SIG-M5 treated with dmso at 0.1 percent for 504 hours (cell line): ENCODE measurements at regions not wholly inside any gene's neighbourhood (a gene's known extent, or its start where the extent isn't known, plus 50 kb on each side); places are given as distances from the start of the nearest gene placed in this dataset.

Experiments used
- DNase-seq: peaks from one replicate; lab custom pipeline; 2025; ENCODE audit not compliant: unreplicated experiment; lab: John Stamatoyannopoulos, UW

DNA sequence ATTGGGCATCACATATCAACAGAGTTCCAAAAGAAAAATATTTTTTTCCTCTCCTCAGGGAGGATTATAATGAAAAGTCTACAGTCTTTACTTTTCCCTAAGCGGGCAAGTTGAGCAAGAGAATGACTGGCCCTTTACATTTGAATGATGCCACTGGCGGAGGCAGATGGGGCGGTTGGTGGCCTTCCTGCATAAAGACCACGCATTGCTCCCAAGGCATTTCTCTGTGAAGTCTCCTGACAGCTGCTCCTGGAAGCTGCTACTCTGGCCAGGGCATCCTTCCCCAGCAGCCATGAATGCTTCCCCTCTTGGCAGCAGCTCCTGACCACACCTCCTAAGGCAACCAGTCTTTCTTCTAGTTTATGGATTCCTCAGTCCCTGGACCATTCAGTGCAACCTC, 161.1 kb upstream of the RRP15 start:
- DNase-seq: no peak

DNA sequence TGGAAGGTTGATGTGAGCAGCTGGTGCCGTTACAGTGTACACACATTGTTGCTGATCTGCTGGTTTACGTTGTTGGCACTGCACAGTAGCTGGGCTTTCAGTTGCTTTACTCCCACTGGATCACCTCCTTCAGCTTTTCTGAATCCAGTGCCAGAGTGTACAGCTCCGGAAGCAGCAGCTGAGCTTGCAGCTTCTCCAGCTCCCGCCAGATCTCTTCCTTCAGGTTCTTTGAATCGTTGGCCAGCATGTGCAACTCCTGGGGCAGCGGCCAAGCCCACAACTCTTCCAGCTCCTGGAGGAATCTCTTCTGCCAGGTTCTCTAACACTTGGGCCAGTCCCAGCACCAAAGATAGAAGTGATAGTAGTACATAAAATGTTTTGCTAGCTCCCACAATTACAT, 149.7 kb upstream of the RRP15 start:
- DNase-seq: no peak

DNA sequence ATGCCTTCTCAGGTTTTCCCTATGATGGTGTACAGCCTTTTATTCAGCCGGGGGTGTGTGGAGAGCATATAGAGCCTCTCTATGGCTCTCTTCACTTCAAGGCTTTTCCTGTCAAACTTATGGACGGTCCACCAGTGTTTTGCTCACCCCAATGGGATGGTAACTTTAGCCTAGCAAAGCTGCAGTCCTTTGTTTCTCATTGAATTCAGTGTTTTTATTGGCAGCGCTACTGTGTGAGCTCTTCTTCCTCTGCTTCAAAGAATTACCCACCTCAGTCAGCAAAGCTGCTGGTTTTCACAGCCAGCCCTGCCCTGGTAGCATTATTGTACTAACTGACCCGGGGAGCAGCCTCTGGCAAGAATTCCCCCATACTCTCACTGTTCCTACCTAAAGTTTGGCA, 145.3 kb upstream of the RRP15 start:
- no peak for DNase-seq

DNA sequence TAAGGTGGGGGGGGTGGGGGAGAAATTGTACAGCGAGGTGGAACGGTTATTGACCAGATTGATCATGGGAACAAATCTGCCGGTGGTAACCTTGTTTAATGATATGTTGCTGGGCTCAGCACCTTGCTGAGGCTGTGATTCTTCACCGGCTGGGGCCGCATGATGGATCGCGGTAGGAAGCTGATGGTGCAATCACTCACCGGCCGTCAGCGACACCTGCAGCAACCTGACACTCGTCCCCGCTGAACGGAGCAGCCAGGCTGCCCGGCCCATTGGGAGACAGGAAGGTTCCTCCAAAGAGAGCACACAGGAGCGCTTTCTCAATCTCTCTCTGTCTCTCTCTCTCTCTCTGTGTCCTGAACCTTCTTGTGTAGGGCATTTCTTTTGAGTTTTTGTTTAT, 128.5 kb upstream of the RRP15 start:
- peak; percentile 38 for DNase-seq

DNA sequence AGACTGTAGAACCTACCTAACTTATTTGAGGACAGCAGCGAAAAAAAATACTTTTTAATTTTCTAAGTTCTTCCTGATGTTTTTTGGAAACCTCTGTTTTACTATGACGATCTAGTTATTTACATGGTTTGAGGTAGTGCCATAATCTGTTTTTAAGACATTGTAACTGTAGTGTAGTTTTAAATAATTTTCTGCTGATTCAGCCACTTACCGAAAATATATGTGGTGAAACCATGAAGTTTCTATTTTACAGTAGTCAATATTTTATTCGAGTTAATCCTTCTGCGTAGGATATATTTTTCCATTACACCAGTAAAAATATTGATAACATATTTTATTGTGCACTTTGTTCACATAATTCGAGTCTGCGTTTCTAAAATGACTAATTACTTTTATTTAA, 121.7 kb upstream of the RRP15 start:
- DNase-seq: no peak

DNA sequence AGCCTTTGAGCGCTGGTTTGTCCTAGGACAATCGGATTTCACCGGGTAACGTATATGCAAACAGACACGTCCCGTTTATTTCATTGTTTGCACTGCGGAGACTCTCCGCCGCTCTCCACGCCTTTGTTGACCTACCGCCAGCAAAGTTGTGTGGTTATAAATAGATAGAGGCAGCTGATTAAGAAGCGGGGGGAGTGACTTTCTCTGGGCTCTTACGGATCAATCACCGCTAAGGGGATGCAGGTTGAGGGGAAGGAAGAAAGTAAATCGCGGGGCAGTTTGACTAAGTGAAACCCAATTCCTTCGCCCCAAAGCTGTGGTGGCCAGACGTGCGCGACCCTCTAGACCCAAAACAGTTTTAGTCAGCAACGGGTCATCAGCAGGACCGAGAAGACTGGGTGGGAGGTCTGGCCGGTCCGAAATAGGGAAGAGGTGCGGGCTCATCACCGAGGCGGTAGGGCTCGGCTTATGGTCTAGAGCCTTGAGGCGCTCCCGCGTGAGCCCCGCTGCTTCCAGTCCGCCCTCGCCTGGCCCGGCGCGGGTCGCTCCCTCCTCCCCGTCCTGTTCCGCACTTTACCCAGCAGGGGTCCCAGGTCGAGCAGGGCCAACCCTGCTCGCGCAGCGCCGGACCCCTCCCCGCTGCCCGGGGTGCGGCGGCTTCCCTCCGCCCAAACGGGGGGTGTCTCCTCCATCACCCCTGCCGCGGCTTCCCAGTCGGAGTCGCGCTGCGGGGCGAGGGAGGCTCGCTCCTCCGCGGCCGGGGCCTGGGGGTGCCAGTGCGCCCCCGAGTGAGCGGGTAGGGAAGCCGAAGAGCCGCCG, 120.8 kb upstream of the RRP15 start:
- peak; percentile 18 for DNase-seq

DNA sequence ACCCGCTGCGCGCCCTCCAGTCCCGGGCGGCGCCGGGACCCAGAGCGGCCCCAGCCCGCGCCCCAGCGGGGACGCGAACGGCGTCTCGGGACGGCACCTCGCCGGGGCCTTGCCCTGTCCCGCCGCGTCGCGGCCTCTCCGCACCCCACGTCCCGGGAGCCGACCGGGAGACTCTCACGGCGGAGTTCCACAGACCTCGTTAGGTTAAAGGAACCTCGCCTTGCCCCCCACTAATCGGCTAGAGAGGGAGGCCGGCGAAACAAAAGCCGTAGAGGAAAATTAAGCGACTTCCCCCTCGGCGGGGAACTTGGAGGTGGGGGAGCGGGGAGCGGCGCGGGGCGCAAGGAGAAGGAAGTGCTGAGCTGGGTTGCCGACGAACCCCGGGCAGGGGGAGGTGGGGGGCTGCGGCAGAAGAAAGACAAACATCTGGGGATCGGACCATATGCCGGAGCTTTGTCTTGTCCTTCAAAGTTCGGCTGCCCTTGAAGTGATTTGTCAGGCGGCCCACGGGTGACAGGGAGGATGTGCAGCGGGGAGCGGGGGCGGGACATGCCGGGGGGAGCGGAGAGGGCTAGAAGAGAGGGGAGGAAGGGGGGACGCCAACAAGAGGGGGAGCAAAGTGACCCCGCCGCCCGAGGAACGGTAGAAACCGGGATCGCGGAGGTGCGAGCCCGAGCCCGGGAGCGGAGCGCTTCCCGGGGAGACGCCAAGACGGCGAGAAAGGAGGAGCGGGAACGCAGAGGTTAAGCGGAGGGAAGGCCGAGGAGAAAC, 120.0 kb upstream of the RRP15 start:
- DNase-seq: peak; percentile 7

DNA sequence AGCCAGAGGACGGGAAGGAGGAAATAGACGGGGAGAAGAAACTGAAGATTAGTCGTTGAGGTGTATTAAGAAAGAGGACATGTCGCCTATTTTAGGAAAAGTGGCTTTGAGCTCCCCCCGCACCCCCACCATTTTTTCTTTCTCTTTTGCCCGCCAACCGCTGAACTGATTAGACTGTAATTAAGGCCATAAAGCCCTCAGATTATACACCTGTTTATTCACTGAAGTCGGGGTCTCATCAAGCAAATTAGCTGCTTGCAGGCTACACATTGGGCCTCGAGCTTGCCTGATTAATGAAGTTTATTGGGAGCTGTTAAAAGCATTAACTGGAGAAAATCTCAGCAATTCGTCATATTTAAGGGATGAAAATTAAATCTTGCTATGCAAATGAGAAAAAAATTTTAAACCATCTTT, 119.4 kb upstream of the RRP15 start:
- no peak for DNase-seq

DNA sequence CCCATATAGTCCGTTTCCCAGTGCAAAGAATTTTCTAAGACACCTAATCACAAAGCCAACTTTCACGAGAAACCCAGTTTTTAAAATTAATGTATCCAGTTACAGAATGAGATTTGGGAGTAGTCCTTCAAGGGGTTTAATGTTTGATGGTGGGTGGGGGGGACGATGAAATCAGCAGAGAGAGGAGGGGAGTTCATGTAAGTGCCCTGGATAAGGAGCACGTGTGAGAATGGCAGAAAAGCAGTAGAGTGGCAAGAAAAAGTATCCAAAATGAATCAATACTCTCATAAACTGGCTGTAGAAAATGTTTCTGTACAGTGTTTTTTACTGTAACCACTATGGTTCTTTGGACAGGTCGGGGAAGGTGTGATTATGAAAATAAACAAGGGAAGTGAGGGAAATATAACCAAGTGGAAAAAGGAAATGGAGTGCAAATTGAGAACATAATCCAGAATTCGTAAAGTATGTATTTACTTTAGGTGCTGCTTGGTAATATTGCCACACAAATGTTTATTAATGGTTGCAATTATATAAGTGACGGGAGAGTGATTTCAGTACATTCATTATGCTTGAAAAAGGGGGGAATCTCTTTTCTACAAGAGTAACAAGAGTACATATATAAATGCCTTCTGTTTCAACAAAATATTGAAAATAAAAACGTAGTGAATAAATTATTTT, 118.7 kb upstream of the RRP15 start:
- DNase-seq: no peak

DNA sequence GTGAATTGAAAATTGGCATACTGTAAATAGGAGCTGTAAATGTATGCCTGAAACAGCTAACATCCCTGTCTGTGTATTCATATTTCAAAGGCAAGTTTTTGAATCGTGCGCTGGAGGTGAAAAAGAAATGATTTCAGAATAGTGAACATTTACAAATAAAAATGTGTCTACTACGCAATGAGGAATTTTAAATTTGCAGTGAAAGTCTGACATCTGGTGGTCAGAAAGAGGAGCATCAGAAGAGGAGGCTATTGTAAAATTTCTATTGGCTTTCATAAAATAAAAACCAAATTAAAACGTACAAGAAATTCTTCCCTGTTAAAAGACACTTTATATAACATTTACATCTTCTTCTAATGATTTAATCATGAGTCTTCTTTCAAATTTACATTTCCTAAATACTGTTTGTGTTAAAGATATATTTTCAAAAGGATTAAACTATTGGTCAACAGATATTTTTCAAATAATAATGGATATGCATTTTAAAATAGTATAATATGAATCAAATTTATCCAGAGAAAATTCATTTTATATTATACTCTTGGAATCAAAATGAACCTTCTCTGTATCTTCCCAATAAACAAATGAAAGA, 113.7 kb upstream of the RRP15 start:
- DNase-seq: peak; percentile 62

DNA sequence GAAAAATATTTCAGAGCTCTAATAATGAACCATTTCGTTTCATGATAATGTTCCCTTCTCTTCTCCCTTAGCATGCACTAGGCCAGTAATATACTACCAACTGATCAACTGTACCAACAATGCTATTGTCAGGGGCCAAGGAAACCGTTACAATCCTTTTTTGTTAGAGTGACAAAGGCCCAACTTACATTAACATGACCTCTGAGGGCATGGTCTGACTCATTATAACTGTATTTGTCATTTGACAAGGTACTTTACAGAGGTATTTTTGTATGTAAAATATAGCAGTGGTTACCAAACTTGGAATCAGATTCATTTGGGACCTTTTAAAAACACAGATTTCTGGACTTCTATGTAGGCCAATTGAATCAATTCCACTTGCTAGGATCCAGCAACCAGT, 102.6 kb upstream of the RRP15 start:
- DNase-seq: no peak

DNA sequence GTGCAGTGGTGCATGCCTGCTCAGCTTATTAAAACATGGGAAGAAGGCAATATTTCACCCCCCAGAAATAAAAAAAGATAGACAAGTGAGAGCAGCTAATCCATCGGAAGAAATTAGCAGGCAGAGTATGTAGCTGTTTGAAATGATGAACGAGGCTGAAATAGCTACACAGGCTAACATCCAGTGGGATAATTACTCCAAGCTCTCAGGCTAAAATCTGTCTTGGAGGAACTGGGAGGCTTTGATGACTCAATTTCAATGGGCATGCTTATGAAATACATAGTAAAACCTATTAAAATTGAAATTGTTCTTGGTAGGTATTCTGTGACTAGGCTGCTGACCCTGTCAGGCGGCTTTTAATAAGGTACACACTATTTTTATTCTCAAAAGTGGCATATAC, 84.1 kb upstream of the RRP15 start:
- no peak for DNase-seq

DNA sequence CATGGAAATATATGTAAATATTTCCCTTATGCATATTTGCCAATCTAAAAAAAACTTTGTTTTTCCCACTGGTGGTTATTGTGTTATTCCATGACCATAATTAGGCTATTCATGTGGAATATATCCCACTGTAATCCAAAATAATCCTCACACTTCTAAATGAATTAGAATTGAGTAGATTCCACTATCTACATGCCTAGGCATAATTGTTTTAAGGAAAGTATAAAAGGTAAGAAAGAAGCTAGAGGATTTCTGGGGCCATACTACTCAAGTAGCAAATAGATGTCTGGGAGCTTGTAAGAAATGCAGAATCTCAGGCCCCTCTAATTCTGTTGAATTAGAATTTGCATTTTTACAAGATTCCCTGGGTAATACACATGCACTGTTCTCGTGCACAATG, 83.5 kb upstream of the RRP15 start:
- no peak for DNase-seq

DNA sequence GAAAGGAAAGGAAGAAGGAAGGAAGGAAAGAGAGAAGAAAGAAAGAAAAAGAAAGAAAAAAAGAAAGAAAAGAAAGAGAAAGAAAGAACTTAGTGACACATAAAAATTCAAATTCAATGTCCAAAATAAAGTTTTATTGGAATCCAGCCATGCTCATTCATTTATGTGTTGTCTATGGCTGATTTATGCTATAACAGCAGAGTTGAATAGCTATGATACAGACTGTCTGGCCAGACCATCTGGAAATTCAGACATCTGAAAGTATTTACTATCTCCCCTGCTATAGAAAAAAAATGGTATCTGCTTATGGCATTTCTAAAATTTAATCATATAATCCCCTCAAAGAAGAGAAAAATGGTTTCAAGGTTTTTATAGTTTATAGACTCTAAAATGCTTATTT, 79.4 kb upstream of the RRP15 start:
- DNase-seq: no peak

DNA sequence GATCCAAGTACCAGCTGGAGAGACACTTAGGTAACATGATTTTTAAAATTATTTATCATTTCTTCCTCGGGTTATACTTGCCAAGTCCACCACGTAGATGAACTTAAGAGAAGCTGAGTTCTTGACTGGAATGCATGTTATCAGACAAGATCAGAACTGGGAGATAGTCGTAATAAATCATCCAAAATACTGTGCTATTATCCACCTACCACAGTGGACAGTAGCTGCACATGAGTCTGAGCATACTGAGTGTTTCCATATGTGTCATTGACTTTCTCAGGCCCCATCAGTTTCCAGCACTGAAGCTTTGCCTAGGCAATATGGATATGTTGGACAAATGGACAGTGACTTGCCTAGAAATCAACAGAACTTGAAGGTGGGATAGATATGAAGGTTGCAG, 77.9 kb upstream of the RRP15 start:
- DNase-seq: no peak

DNA sequence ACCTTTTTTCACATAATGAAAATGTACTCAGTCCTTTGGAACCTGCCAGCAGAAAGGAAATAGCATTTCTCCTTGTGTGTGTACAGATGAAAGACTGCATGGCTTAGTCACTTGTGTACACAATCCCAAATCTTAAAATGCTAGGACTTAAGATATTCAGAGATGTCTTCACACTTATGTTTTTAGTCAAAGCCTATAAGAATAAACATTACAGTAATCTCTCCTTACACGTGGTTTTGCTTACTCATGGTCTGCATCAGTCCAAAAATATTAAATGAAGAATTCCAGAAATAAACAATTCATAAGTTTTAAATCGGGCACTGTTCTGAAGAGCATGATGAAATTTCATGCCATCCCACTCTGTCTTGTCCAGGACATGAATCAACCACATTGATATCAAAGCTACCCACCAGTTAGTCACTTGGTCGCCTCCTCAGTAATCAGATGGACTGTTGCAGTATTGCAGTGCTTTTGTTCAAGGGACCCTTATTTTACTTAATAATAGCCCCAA, 75.7 kb upstream of the RRP15 start:
- DNase-seq: no peak

DNA sequence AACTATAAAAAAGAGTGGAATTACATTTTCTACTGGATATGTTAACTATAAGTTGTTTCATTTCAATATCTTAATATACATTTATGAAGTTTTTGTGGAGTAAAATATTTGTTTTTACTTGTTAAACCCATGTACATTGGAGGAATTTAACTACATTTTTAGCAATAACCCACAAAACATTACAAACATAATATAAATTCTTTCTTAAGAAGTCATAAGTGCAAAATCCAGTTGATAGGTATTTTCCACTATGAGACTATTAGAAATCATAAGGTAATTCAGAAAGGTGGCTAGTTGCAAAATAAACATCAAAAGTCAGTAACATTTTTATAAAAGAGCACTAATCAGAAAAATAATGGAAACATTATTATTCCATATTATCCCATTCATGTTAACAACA, 73.9 kb upstream of the RRP15 start:
- DNase-seq: no peak

DNA sequence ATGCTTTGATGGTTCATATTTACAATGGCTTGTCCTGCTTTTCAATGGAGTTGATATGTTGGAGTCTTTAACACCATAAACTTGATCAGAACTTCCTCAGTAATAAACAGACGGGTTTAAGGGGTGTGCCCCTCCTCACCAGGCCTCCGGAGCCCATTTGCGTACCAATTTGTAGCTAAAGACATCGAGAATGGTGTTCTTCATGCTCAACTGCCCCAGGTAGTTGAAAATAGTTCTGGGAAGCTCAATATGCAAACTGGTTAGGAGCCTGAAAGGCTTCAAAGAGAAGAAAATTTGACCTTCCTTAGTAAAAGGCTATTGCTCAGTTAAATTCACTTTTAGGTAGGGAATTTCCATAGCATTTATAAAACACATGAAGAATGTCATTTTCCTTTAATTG, 68.1 kb upstream of the RRP15 start:
- DNase-seq: no peak

DNA sequence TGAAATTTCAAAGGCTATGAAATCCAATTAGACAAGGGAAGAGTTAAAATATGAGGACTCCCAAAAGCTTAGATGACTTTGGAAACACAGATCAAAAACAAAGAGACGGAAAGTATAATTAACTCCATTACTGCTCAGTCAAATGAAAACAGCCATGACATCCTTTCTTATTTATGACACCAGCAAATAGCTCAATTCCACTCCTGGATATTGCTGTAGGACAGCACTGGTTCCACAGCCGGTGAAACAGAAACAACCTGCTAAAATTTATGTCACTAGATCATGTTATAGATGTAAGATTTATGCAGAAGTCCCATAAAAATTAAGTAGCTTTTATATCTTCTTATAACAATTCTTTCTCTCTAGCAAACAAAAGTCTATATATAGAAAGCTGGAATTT, 65.6 kb upstream of the RRP15 start:
- DNase-seq: no peak

DNA sequence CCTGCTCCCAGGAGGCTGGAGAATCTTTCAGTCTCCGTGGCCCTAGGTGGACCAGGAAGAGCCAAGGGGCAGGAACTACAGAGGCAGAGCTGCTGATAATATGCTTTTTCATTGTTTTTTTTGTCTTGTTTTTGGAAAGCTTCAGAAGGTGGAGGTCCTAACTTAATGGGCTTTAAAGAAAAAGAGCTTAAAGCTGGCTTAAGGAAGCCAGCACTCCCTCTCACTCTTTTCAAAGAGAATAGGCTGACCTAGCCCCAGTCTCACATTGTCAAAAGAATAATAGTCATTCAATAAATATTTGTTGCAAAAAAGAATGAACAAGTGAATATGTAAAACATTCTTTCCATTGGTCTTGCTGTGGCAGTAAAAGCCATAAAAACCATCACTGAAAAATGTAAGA, 61.0 kb upstream of the RRP15 start:
- no peak for DNase-seq

DNA sequence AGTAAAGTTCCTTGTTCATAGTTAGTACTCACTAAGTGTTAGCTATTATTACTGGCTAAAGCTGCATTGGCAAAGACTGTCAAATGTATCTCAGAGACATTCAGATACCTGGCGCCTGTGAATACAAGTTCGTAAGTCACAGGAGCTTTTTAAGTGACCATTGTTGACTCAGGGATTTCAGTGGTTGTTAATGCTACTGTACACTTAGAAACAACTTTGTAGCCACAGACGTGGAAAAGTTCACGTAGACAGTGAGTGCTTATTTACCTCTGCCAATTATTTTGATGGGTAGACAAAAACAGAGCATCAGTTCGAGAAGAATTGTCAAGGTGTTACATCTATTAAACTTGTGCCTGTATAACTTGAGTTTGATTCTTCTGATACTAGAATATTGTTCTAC, 59.1 kb upstream of the RRP15 start:
- DNase-seq: no peak
